Caco-2 (cell line): ENCODE measurements at regions not wholly inside any gene's neighbourhood (a gene's known extent, or its start where the extent isn't known, plus 50 kb on each side); places are given as distances from the start of the nearest gene placed in this dataset.

ENCODE experiments used
- BruUV-seq: library from RNA; stranded (reverse); fragments of 400-500 nt; replicated peaks from 2 replicates; lab custom pipeline; 2021; lab: Mats Ljungman, UMichigan
- CTCF ChIA-PET: fragments of 300-600 bp; sonication (Branson Sonifier 250); formaldehyde crosslinking; loops from one replicate; lab custom pipeline; 2022; ENCODE audit warnings: antibody characterized with exemption; lab: Charles Lee
- POLR2A ChIA-PET: fragments of 300-600 bp; sonication (Branson Sonifier 250); formaldehyde crosslinking; loops from one replicate; lab custom pipeline; 2022; ENCODE audit warnings: antibody characterized with exemption; lab: Charles Lee
- DNase-seq, 2 experiments: peaks; one replicate each; pipeline versions ENCODE4 v3.0.0 to v3.0.0-alpha.2; 2020 to 2022
- H3K27me3 ChIP-seq: replicated peaks from 2 replicates; pipeline ENCODE4 v1.6.0; 2011; ENCODE audit warnings: low read length; ENCODE audit not compliant: control insufficient read depth, insufficient read depth
- H3K36me3 ChIP-seq: 2 replicates; pipeline ENCODE4 v1.5.1; 2011; ENCODE audit warnings: low read length; ENCODE audit not compliant: control insufficient read depth, insufficient read depth
- H3K4me1 ChIP-seq: fragments of 250-450 bp; sonication (Bioruptor Pico); 2 replicates; pipeline ENCODE4 v1.5.1; 2020; ENCODE audit warnings: mild to moderate bottlenecking
- H3K4me3 ChIP-seq: 2 replicates; pipeline ENCODE4 v1.5.1; 2011; ENCODE audit warnings: low read depth, mild to moderate bottlenecking, control low read depth, low read length
- H3K9me3 ChIP-seq: fragments of 250-450 bp; sonication (Bioruptor Pico); 2 replicates; pipeline ENCODE4 v1.5.1; 2020; ENCODE audit warnings: mild to moderate bottlenecking, moderate library complexity
- H3K27ac Mint-ChIP-seq: one replicate; pipeline ENCODE4 v1.8.0; 2022; ENCODE audit warnings: mixed read lengths; ENCODE audit not compliant: unreplicated experiment
- H3K27me3 Mint-ChIP-seq: one replicate; pipeline ENCODE4 v1.8.0; 2022; ENCODE audit warnings: mixed read lengths; ENCODE audit not compliant: insufficient read depth, unreplicated experiment
- H3K36me3 Mint-ChIP-seq: one replicate; pipeline ENCODE4 v1.8.0; 2022; ENCODE audit warnings: mild to moderate bottlenecking, mixed read lengths; ENCODE audit not compliant: insufficient read depth, unreplicated experiment
- H3K4me1 Mint-ChIP-seq: one replicate; pipeline ENCODE4 v1.8.0; 2022; ENCODE audit warnings: low read depth, mixed read lengths; ENCODE audit not compliant: unreplicated experiment
- H3K4me3 Mint-ChIP-seq: one replicate; pipeline ENCODE4 v1.8.0; 2022; ENCODE audit warnings: mild to moderate bottlenecking, moderate library complexity, mixed read lengths; ENCODE audit not compliant: unreplicated experiment
- H3K9me3 Mint-ChIP-seq: one replicate; pipeline ENCODE4 v1.8.0; 2022; ENCODE audit warnings: mixed read lengths; ENCODE audit not compliant: unreplicated experiment
- CTCF ChIP-seq, 2 experiments: fragments of 200-600 bp in 1 of 2; IDR thresholded peaks; 1 replicate in 1 of 2; 2 replicates in 1 of 2; pipeline versions ENCODE4 v1.5.1 to v1.8.0; 2011 to 2022; ENCODE audit warnings: antibody characterized with exemption in 1 of 2, control low read depth in 1 of 2, inconsistent platforms in 1 of 2, low read depth in 1 of 2, low read length in 1 of 2, mild to moderate bottlenecking in 1 of 2, moderate library complexity in 1 of 2; ENCODE audit not compliant: insufficient read depth in 1 of 2, severe bottlenecking in 1 of 2, unreplicated experiment in 1 of 2
- intact Hi-C: fragments of 100-400 bp; cut with micrococcal nuclease; formaldehyde crosslinking; loops from one replicate; pipeline ENCODE4 v1.10.0; 2022; ENCODE audit not compliant: unreplicated experiment

GRCh38 chr12:11535127-11535526 lies 114.3 kb upstream of the ETV6 start:
- CTCF ChIA-PET, result no interaction called here
- Histone ChIP-seq H3K4me1 (no peaks in the 10 kb centered on the region), H3K9me3 (0 out of 2 replicates have a peak, but pooled peaks cover 5% of the 10 kb centered on the region), H3K27me3 (no peaks in the 10 kb centered on the region; the same call in 1 of the 2 replicates), H3K36me3 (no peaks in the 10 kb centered on the region), H3K4me3 (no peak overlapping the region)
- H3K27ac Mint-ChIP-seq, result no peak overlapping the region
- no peaks in the 10 kb centered on the region for H3K36me3 Mint-ChIP-seq
- TF ChIP-seq CTCF (IDR thresholded peaks at IDR 0.05; ENCODE audit: insufficient read depth in 1 of 2, low read depth in 1 of 2, low read length in 1 of 2, severe bottlenecking in 1 of 2, unreplicated experiment in 1 of 2), result no peak
- peaks cover 12% of the 10 kb centered on the region for H3K27me3 Mint-ChIP-seq
- POLR2A ChIA-PET, result no interaction called here
- no TSS peak for BruUV-seq
- H3K4me1 Mint-ChIP-seq, result no peaks in the 10 kb centered on the region
- H3K9me3 Mint-ChIP-seq, result no peaks in the 10 kb centered on the region
- no peak for DNase-seq
- no peak overlapping the region for H3K4me3 Mint-ChIP-seq
- intact Hi-C loops, result no loop called here

- no peak for DNase-seq
- Histone ChIP-seq H3K27me3 (no peaks in the 10 kb centered on the region), H3K4me1 (no peaks in the 10 kb centered on the region), H3K9me3 (0 out of 2 replicates have a peak, but pooled peaks cover 5% of the 10 kb centered on the region), H3K4me3 (no peak overlapping the region), H3K36me3 (no peaks in the 10 kb centered on the region)
- Mint-ChIP-seq H3K27ac (no peak overlapping the region), H3K4me3 (no peak overlapping the region), H3K36me3 (no peaks in the 10 kb centered on the region), H3K4me1 (no peaks in the 10 kb centered on the region), H3K9me3 (no peaks in the 10 kb centered on the region), H3K27me3 (peaks cover 8% of the 10 kb centered on the region)
- CTCF ChIA-PET, result no interaction called here
- no peak for TF ChIP-seq CTCF (IDR thresholded peaks at IDR 0.05; ENCODE audit: insufficient read depth in 1 of 2, low read depth in 1 of 2, low read length in 1 of 2, severe bottlenecking in 1 of 2, unreplicated experiment in 1 of 2)
- intact Hi-C loops, result no loop called here
- BruUV-seq, result no TSS peak
- POLR2A ChIA-PET, result no interaction called here
These were observed 110.3 kb upstream of the ETV6 start for GRCh38 chr12:11539156-11539555.

GRCh38 chr12:11540156-11540555 lies 109.3 kb upstream of the ETV6 start:
- no TSS peak for BruUV-seq
- Mint-ChIP-seq H3K27ac (no peak overlapping the region), H3K4me3 (no peak overlapping the region), H3K9me3 (no peaks in the 10 kb centered on the region), H3K27me3 (peaks cover 8% of the 10 kb centered on the region), H3K36me3 (no peaks in the 10 kb centered on the region), H3K4me1 (no peaks in the 10 kb centered on the region)
- intact Hi-C loops, result no loop called here
- ChIA-PET CTCF (interaction anchor here (0.6 kb wide), 1 partner anchor 108 kb away, joined by 3 read pairs; no protein-coding TSS in a partner anchor), POLR2A (no interaction called here)
- Histone ChIP-seq H3K9me3 (0 out of 2 replicates have a peak, but pooled peaks cover 5% of the 10 kb centered on the region), H3K4me3 (no peak overlapping the region), H3K4me1 (no peaks in the 10 kb centered on the region), H3K27me3 (no peaks in the 10 kb centered on the region), H3K36me3 (no peaks in the 10 kb centered on the region)
- no peak for DNase-seq
- no peak for TF ChIP-seq CTCF (IDR thresholded peaks at IDR 0.05; ENCODE audit: insufficient read depth in 1 of 2, low read depth in 1 of 2, low read length in 1 of 2, severe bottlenecking in 1 of 2, unreplicated experiment in 1 of 2)
